ENCODE measurements at regions not wholly inside any gene's neighbourhood (a gene's known extent, or its start where the extent isn't known, plus 50 kb on each side); places are given as distances from the start of the nearest gene placed in this dataset.

DNA sequence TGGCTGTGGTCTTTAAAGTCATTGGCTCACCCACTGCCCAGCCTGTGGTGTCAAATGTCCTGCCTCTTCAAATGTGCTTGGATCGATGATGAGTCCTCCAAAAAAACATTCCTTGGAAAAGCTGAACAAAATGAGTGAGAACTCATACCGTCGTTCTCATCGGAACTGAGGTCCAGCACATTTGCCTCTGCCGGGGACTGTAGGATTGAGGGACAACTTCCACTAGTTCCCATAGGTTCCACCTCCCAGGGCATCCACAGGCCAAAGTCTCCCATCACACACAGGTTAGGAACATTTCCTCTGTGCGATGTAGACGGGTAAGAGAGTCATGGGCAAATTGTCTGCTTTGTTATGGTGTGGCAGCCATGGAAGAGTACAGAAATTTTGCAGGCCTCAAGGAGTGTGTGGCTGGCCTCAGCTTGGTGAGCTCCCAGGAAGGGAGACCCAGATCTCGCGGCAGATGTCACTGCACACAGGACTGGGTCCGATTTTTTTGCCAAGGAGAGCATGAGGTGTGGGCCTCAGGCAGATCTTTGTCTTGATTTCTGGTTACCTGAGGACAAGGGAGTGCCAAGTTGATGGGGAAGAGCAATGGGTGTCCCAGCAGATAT is 115.7 kb downstream of the SNRPN start:
- Histone ChIP-seq H3K4me3 (ENCODE audit: low read length) (no peak overlapping the region), H3K27me3 (ENCODE audit: low read depth, low read length) (no peaks in the 10 kb centered on the region), H3K27ac (ENCODE audit: low read length) (no peak overlapping the region), H3K36me3 (replicated peaks; ENCODE audit: low read depth, low read length) (peaks cover 100% of the 10 kb centered on the region), H4K20me1 (ENCODE audit: insufficient read depth, low read length) (no peaks in the 10 kb centered on the region), H3K4me2 (ENCODE audit: low read length) (no peak overlapping the region), H3K4me1 (ENCODE audit: low read length) (no peaks in the 10 kb centered on the region), H3K79me2 (ENCODE audit: low read length) (no peaks in the 10 kb centered on the region), H3K9me3 (ENCODE audit: insufficient read depth, low read length) (peaks cover 89% of the 10 kb centered on the region), H3K9ac (ENCODE audit: low read length) (no peak overlapping the region), H2AFZ (ENCODE audit: low read depth, low read length) (no peak overlapping the region)
- TF ChIP-seq, protein P1, sequence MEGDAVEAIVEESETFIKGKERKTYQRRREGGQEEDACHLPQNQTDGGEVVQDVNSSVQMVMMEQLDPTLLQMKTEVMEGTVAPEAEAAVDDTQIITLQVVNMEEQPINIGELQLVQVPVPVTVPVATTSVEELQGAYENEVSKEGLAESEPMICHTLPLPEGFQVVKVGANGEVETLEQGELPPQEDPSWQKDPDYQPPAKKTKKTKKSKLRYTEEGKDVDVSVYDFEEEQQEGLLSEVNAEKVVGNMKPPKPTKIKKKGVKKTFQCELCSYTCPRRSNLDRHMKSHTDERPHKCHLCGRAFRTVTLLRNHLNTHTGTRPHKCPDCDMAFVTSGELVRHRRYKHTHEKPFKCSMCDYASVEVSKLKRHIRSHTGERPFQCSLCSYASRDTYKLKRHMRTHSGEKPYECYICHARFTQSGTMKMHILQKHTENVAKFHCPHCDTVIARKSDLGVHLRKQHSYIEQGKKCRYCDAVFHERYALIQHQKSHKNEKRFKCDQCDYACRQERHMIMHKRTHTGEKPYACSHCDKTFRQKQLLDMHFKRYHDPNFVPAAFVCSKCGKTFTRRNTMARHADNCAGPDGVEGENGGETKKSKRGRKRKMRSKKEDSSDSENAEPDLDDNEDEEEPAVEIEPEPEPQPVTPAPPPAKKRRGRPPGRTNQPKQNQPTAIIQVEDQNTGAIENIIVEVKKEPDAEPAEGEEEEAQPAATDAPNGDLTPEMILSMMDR (IDR thresholded peaks at IDR 0.05; ENCODE audit: low read depth, low read length), result no peak
- TF ChIP-seq EZH2phosphoT487 (IDR thresholded peaks at IDR 0.05; ENCODE audit: low read depth), result no peak

GRCh38 chr15:25072857-25073476 is 118.2 kb downstream of the SNRPN start:
- H3K27me3 ChIP-seq (ENCODE audit: low read depth, low read length), result no peaks in the 10 kb centered on the region
- H3K9me3 ChIP-seq (ENCODE audit: insufficient read depth, low read length), result peaks cover 68% of the 10 kb centered on the region
- H3K36me3 ChIP-seq (replicated peaks; ENCODE audit: low read depth, low read length), result peaks cover 100% of the 10 kb centered on the region
- no peak overlapping the region for H2AFZ ChIP-seq (ENCODE audit: low read depth, low read length)
- no peak overlapping the region for H3K9ac ChIP-seq (ENCODE audit: low read length)
- no peaks in the 10 kb centered on the region for H3K79me2 ChIP-seq (ENCODE audit: low read length)
- TF ChIP-seq EZH2phosphoT487 (IDR thresholded peaks at IDR 0.05; ENCODE audit: low read depth), result no peak
- TF ChIP-seq, protein P1 (IDR thresholded peaks at IDR 0.05; ENCODE audit: low read depth, low read length), result no peak
- H3K27ac ChIP-seq (ENCODE audit: low read length), result no peak overlapping the region
- H3K4me2 ChIP-seq (ENCODE audit: low read length), result no peak overlapping the region
- H3K4me1 ChIP-seq (ENCODE audit: low read length), result no peaks in the 10 kb centered on the region
- no peak overlapping the region for H3K4me3 ChIP-seq (ENCODE audit: low read length)
- no peaks in the 10 kb centered on the region for H4K20me1 ChIP-seq (ENCODE audit: insufficient read depth, low read length)

DNA sequence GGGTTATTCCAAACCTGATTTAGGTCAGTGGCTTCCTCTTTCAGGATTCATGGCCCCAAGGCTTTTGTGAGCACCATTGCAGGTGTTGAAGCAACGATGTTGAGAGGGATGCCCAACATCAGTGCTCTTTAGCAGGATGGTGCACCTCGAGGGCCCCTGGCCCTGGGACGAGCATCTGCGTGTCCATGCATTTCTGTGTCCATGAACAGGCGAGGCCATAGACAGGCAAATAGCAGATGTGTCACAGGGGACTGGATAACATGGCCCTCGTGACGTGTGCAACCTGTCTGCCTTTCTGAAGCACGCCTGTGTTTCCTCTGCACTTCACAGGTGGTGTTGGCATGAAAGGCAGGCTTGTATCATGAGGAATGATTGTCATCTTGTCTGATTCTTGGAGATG is 132.3 kb downstream of the SNRPN start:
- H3K36me3 ChIP-seq (replicated peaks; ENCODE audit: low read depth, low read length), result peaks cover 94% of the 10 kb centered on the region
- no peak overlapping the region for H3K4me2 ChIP-seq (ENCODE audit: low read length)
- no peak overlapping the region for H3K27ac ChIP-seq (ENCODE audit: low read length)
- H2AFZ ChIP-seq (ENCODE audit: low read depth, low read length), result no peak overlapping the region
- H3K79me2 ChIP-seq (ENCODE audit: low read length), result no peaks in the 10 kb centered on the region
- peaks cover 4% of the 10 kb centered on the region; the same call in 1 of the 2 replicates for H3K9me3 ChIP-seq (ENCODE audit: insufficient read depth, low read length)
- TF ChIP-seq EZH2phosphoT487 (IDR thresholded peaks at IDR 0.05; ENCODE audit: low read depth), result no peak
- TF ChIP-seq, protein P1 (IDR thresholded peaks at IDR 0.05; ENCODE audit: low read depth, low read length), result no peak
- H3K9ac ChIP-seq (ENCODE audit: low read length), result no peak overlapping the region
- H4K20me1 ChIP-seq (ENCODE audit: insufficient read depth, low read length), result no peaks in the 10 kb centered on the region
- H3K4me1 ChIP-seq (ENCODE audit: low read length), result no peaks in the 10 kb centered on the region
- H3K27me3 ChIP-seq (ENCODE audit: low read depth, low read length), result no peaks in the 10 kb centered on the region
- H3K4me3 ChIP-seq (ENCODE audit: low read length), result no peak overlapping the region

DNA sequence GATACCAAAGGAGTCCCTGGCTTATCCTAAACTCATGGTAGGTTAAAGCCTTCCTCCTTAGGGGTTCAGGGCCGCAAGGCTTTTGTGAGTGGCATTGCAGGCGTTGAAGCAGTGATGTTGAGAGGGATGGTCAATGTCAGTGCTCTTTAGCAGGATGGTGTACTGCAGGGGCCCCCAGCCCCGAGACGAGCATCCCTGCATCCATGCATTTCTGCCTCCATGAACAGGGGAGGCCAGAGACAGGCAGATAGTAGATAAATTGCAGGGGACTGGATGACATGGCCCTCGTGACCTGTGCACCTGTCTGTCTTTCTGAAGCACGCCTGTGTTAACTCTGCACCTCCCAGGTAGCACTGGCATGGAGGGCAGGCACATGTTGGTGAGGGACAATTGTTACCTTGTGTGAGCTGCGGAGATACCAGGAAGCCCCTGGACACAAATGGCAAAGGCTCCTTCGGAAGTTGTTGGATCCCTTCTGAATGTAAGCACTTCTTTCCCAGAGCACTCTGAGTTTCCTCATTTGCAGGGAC is 133.5 kb downstream of the SNRPN start:
- Histone ChIP-seq H4K20me1 (ENCODE audit: insufficient read depth, low read length) (no peaks in the 10 kb centered on the region), H3K27me3 (ENCODE audit: low read depth, low read length) (no peaks in the 10 kb centered on the region), H3K9ac (ENCODE audit: low read length) (no peak overlapping the region), H3K4me1 (ENCODE audit: low read length) (no peaks in the 10 kb centered on the region), H3K9me3 (ENCODE audit: insufficient read depth, low read length) (peaks cover 4% of the 10 kb centered on the region; the same call in 1 of the 2 replicates), H2AFZ (ENCODE audit: low read depth, low read length) (no peak overlapping the region), H3K27ac (ENCODE audit: low read length) (no peak overlapping the region), H3K36me3 (replicated peaks; ENCODE audit: low read depth, low read length) (peaks cover 94% of the 10 kb centered on the region), H3K4me3 (ENCODE audit: low read length) (no peak overlapping the region), H3K79me2 (ENCODE audit: low read length) (no peaks in the 10 kb centered on the region), H3K4me2 (ENCODE audit: low read length) (no peak overlapping the region)
- no peak for TF ChIP-seq EZH2phosphoT487 (IDR thresholded peaks at IDR 0.05; ENCODE audit: low read depth)
- TF ChIP-seq, protein P1 (IDR thresholded peaks at IDR 0.05; ENCODE audit: low read depth, low read length), result no peak

All from OCI-LY3 (cell line).